Stimulated activated CD4-positive, alpha-beta T cell treated with anti-CD3 and anti-CD28 coated beads, Interleukin-2, amount 100 ng/mL, for 48 hours (primary cell): ENCODE measurements at regions not wholly inside any gene's neighbourhood (a gene's known extent, or its start where the extent isn't known, plus 50 kb on each side); places are given as distances from the start of the nearest gene placed in this dataset.
"Not testable (repeated sequence)": the region's sequence is repeated elsewhere in the genome, so short reads cannot be mapped to it uniquely, and the experiment has no call there.

Source experiments
- DNase-seq, 2 donors: peaks; one replicate each; pipeline ENCODE4 v3.0.0-alpha.2; 2020

DNA sequence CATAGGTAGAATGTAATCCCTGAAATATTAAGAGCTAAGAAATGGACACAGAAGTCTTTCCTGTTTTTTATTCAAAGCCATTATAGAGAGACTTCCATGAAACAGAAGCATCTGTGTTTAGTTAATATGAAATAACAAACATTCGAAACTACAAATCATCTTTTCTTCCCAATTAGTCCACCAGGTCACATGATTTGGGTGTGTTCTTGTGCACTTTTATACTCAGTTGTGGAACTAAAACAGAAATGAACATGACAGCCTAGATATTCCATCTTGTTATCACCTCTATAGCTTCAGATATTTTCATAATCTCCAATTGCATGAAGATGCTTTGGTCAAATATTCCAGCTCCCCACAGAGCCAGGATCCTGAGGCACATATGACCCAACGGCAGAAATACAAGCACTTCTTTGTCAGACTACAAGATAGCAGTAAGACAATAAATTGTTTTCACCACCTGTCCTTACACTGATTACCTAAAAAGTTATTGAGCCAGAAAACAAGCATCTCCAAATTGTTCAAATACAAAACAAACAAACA, 116.8 kb upstream of the BEND6 start:
- DNase-seq = no peak

DNA sequence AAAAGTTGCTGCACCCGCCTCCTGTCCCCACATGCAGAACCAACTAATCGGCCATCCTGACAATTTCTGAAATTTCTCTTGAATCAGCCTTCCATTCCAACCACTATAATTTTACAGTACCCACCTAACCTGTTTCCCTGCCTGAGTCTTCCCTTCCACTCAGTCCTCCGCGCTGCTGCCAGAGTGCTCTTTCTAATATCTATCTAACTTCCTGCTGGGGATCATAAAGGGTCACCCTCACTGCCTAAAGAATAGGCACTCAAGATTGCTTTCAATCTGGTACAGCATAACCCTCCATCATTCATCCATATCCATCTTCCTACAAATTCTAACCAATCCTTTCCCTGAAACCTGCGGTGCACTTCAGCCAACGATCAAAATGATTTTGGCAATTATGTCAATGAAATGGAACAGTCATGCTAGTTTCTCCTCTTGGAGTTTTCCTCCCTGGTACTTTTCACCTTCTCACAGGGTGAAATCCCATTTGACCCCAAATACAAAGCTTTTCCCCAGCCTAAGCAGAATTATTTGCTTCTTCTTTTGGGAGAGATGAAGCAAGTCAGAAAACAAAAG, 117.5 kb upstream of the BEND6 start:
- DNase-seq = no peak

DNA sequence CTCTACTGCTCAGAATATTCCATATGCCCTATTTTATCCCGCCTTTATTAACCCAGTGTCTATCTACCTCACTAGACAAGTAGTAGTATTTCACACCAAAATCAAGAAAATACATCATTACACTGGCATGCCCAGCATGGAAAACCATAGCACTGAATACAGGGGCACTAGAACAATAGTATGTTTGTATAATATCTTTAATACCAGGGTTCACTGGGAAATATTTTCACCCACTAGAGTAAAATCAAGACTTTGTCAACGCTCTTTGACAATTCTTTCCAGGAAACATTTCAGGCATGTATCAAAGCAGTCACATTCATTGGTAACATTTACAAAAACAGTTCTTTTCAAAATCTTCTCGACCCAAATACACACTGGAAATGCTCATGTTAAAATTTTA, 119.3 kb upstream of the BEND6 start:
- DNase-seq = no peak

DNA sequence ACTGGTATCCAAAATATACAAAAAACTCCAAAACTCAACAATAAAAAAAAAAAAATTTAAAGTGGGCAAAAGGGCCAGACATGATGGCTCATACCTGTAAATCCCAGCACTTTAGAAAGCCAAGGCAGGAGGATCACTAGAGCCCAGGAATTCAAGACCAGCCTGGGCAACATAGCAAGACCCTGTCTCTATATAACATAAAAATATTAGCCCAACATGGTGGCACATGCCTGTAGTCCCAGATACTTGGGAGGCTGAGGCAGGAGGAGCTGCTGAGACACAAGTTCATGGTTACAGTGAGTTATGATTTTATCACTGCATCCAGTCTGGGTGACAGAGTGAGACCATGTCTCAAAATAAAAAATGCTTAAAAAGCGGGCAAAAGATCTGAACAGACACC, 121.0 kb upstream of the BEND6 start:
- DNase-seq = no peak

DNA sequence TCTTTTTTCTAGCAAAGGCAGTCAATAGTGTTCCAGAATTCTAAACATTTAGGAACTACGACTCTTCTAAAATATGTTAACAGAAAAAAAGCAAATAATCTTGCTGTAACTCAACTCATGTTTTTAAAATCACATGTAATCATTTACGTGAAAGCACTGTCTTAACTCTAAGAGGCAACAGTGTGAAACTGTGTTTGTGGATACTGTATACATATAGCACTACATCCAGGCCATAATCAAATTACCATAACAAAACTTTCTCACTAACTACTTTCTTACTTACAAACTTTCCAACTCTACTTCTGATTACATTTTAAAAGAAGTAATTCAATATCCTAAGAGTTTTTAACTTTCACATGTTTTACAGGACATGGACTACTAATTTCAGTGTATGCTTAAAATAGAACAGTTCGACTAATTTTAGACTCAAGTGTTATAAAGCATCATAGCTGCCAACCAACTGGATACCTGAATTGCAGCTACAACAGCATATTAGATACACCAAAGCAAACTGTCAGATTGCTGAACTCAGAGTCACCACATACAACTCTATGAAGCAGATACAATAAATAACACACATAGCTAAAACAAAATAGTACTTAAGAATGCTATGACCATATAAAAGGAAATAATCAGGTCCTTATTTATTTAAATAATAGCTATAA, 121.6 kb upstream of the BEND6 start:
- no peak for DNase-seq

DNA sequence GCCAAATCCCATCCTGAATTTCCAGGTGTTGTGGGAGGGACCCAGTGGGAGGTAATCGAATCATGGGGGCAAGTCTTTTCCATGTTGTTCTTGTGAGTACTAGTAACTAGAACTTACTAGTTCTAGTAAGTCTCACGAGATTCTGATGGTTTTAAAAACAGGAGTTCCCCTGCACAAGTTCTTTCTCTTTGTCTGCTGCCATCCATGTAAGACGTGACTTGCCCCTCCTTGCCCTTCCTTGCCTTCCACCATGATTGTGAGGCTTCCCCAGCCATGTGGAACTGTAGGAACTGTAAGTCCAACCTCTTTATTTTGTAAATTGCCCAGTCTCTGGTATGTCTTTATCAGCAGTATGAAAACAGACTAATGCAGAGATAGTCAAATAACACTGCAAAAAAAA, 122.7 kb upstream of the BEND6 start:
- DNase-seq = no peak

DNA sequence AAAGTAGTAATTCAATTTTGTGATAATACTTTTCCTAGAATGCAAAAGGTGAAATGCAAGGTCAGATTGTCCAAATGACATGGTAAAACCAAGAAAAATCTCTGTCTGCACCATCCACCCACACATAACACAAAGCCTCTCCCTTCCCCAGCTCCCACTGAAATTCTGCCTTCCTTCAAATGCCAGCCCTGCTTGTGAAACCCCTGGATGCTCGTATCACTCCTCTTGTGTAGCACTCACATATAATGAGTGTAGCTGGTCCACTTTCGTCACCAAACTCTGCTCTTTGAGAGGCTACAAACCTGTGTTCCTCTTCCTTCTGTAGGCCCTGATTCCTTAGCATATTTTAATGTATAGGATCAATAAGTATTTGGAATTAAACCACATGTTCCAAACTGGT, 123.6 kb upstream of the BEND6 start:
- DNase-seq = no peak

DNA sequence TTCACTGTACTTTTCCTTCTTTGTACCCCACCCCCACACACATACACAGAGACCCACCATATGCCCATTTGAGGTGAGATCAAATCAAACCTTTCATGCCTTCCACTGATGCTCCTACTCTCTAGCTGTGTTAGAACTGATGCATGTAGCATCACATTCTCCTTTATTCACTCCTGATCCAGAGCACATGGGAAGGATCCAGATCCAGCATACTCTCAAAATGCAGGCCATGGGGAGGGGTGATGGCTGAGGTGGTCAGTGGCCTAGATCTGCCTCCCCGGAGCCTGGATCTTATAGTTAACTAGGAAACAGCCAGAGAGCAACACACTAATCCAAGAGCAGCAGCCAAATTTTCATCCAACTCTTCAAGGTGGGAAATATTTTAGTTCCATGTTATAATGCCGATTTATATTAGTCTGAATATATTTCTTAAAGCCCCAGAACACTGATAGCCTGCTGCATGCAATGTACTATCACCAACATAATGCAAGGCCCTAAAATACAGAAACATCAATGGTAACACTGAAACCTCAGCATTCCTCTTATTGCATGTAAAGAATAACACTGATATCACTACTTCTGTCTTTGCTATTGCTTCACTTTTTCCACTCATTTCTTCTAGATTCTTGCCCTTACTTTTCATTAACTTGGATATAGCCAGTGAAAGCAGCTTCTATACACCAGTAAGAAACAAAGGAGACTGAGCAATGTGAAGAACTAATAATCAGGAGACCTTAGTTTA, 126.8 kb upstream of the BEND6 start:
- DNase-seq = no peak

DNA sequence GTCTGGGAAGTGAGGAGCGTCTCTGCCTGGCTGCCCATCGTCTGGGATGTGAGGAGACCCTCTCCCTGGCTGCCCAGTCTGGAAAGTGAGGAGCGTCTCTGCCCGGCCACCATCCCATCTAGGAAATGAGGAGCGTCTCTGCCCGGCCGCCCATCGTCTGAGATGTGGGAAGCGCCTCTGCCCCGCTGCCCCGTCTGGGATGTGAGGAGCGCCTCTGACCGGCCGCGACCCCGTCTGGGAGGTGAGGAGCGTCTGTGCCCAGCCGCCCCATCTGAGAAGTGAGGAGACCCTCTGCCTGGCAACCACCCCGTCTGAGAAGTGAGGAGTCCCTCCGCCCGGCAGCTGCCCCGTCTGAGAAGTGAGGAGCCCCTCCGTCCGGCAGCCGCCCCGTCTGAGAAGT, 130.5 kb upstream of the BEND6 start:
- DNase-seq = not testable (repeated sequence)

DNA sequence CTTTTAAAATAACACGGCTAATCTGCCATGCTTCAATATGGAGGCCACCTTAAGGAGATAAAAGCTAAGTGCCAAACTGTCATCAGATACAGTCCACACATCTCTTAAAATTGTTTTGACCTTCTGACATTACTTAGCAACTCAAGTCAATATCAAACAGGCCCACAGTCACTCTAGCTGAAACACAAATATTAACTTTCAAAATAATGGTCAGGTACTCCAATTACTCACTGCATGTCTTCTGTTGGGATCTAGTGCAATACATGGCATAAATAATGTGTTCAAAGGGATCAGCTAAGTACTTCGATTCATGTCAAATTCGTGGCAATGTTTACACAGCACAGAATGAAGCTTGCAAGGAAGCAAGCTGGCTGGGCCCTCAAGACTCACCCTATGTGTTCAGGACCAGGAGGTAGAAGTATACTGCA, 133.9 kb upstream of the BEND6 start:
- no peak for DNase-seq

DNA sequence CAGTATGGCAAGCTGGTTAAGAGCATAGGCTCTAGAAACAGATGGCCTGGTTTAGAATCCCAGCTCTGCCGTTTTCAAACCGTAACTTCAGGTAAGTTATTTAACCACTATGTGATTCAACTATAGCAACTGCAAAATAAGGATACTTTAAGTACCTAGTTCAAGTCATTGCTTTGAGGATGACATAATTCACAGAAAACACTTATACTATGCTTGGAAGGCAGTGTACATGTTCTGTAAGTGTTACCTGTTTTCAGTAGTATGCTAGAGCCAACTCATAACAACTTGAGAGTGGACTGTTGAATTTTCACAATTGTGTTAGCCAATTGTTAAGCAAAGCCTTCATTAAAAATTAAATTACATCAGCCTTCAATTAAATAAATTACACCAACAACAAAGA, 134.8 kb upstream of the BEND6 start:
- no peak for DNase-seq

DNA sequence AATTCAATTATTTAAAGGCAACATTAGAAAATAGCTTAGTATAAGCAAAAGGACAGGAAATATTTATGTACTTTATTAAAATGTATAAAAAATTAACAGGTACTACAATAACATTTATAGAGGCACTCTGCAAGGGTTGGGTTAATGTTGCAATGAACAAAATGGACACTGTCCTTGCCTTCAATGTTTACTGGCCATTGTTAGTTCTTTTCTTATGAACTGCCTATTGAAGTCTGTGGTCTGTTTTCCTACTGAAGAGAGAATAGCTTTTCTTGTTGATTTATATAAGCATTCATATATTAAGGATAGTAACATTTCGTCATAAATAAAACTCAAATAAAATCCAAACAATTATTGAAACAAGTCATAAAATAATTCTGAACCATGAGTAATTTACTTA, 135.3 kb upstream of the BEND6 start:
- DNase-seq = no peak

DNA sequence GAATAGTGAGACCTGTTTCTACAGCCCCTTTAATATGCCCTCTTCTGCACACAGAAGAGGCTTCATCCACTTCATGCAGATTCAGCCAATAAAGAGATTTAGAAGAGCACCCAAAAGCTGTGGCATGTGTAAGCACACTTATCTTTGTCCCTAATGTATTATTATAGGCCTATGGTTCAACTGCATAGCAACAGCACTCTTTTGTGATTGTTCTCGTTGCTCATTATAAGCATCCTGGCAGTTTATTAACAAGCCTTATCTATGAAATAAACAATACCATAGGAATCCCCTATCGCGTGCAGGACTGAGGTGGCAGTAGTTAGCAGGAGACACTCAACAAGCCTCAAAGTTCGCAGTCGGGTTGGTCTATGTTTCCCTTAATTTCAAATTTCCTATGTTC, 138.5 kb upstream of the BEND6 start:
- DNase-seq = no peak

DNA sequence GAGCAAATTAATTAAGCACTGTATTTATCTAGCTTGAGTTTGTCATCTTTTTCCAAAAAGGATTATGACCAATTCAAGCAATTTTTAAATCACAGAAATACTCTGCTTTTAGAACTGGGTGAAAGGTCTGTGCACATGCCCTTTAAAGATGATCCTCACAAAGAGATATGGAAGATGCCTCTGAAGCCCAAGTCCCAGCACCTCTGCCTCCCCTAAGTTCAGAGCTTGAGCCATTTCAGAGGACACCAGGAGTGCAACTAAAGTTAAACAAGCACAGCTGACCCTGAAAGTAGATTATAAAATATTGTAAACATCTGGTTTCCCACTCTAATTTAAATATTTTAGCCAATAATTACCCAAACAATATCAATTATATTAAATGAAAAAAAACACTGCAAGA, 139.5 kb upstream of the BEND6 start:
- DNase-seq = no peak

DNA sequence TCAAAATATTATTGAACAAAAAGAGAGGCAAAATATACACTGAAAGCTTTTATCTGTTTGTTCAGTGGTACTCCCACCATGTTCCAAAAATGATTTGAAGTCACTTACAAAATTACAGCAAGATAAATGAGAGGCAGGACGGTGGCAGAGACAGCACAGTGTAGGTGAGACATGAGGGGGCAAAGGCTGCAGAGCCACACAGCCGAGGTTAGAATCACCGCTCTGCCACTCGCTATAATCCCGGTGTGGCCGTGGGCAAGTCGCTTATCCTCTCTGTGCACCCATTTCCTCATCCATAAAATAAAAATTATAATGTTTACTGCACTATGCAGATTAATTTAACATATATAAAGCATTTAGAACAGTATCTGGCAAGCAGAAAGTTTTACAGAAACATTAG, 140.1 kb upstream of the BEND6 start:
- no peak for DNase-seq

DNA sequence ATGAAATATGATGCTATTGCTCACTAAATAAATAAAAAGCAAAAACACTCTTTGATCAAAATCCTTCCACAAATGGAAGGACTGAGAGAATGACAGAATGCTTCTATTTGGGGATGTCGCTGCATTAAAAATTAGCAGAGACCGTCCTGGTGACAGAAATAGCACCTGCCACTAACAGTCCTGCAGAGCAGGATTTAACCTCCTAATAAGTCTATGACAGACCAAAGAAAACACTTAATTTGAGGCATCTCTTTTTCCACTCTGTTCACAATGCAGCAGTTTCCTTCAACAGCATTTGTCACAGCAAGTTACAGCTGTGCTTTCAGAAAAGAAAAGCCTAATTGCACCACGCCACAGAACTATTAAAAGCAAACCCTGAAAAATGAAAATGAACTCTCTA, 140.6 kb upstream of the BEND6 start:
- DNase-seq = no peak

DNA sequence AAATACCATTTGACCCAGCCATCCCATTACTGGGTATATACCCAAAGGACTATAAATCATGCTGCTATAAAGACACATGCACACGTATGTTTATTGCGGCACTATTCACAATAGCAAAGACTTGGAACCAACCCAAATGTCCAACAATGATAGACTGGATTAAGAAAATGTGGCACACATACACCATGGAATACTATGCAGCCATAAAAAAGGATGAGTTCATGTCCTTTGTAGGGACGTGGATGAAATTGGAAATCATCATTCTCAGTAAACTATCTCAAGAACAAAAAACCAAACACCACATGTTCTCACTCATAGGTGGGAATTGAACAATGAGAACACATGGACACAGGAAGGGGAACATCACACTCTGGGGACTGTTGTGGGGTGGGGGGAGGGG, 142.1 kb upstream of the BEND6 start:
- DNase-seq = not testable (repeated sequence)

DNA sequence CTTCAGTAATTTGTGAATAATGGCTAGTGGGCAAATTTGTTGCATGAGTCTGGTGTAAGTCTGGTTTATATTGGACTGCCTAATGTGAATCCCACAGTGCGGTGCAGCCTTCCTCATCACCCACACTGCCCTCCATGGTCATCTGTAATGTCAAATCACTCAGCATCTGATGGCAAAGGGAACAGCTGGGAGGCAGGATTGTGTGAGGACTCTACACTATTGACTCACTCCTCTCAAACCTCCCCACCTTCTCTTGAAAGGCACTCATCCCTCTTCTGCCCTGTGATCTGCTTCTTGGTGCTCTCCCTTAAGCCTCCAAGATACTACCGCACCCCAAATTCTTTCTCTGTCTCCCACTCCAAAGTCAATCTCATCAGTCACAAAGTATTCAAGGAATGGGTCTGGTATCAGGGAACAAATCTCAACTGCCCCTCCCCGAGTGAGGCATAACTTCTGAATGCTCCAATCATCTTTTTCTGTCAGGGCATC, 146.0 kb upstream of the BEND6 start:
- no peak for DNase-seq

DNA sequence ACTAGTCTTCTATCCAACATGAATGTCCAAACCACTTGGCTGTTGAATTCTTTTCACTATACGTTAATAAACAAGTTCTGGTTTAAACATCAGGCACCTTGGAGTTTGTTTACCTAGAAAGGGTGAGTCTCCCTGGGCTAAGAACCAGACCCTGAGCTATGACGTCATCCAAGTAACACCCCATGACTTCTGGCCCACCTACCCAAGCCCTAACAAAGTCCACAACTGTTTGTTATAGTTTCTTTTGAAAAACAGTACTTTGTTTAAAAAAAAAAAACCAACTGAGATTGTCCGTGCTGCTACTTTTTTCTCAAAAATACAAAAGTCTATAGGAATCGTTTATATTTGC, 146.9 kb upstream of the BEND6 start:
- DNase-seq = no peak

DNA sequence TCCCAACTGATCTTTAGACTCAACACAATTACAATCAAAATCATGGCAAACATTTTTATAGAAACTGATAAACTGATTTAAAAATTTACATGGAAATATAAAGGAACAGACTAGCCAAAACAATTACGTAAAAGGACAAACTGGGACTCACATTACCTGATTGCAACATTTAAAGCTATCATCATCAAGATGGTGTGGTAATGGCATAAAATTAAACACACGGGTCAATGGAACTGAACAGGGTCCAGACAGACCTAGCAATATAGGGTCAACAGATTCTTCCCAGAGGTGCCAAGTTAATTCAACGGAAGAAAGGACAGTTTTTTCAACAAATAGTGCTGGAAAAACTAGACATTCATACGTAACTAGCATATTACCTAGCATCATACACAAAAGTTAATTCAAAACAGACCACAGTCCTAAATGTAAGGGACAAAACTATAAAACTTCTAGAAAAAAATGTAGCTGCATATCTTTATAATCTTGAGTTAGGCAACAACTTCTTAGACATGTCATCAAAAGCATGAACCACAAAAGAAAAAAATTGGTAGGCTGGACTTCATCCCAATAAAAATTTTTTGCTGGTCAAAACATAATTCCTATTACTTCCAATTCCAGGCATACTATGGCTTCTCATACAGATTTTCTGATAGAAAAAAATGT, 147.4 kb upstream of the BEND6 start:
- DNase-seq = no peak

DNA sequence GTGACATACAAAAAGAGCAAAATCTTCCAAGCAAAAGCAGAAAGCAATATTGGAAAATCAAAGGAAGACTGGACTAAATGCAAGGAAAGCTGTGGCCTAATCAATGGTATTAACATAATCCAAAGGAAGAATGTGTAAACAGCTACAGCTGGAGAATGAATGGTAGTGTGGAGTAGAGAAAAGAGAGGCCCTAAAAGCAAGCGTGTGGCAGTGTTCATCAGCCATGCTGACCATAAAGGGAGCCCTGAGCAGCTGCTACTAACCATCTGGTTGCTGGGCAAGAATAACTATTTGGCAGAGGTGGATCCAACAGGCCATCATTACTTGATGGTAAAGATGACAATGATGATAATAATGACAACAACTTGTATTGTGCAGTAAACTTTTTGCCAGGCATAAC, 148.5 kb upstream of the BEND6 start:
- DNase-seq = no peak

DNA sequence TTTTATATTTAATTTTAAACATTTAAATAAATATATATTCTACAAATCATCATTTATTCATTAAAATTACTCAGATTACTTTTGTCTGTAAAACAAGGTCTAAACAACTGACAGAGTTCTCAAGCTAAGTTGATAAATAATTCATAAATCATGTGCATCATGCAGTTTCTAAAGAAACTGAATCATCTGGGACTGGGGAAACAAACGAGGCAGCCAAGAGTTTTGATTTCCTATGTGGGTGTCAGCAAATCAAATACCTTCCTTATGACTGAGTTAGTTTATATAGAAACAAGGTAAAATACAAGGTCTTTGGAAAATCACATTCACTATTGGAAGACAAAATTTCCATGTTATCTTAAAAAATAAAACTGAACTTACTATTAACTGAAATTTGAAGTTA, 149.9 kb upstream of the BEND6 start:
- DNase-seq = no peak

DNA sequence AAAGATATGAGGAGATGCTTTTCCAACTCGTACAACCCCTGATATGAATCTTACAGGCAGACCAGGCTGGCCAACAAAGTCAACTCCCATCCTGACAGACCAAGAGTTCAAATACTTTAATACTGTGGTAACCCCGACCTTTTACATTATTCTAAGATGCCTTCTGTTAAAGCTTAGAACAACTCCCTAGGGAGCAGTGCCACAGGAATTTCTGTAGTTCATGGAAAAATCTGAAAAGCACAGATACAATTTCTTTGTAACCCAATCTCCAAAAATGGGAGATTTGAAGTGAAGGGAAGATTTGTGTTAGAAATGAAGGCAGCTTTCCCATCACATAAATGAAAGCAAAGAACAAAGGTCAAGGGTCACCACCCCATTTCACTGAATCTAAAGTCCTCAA, 151.3 kb upstream of the BEND6 start:
- no peak for DNase-seq

DNA sequence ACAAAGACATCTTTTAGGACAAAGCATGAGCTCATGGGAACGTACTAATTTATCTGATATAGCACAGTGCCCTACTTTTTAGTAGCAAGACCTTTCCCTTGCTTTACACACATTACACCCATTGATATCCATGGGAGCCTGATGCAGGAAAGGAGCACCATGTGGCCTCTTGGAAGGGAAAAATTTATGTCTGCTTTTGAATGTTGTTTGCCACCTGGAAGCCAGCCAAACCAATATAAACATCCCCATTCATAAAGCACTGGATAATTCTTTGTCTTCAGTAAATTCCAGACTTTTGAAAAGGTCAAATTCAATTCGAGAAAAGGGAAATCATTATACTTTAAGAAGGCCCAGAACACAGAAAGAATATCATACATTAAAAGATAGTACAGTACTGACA, 152.3 kb upstream of the BEND6 start:
- no peak for DNase-seq
